MCF 10A (cell line): ENCODE measurements at regions not wholly inside any gene's neighbourhood (a gene's known extent, or its start where the extent isn't known, plus 50 kb on each side); places are given as distances from the start of the nearest gene placed in this dataset.

Experiments
- BruUV-seq: library from RNA; stranded (reverse); fragments of 400-500 nt; replicated peaks from 2 replicates; lab custom pipeline; 2021; lab: Mats Ljungman, UMichigan
- CTCF ChIA-PET: fragments of 300-600 bp; sonication (Branson Sonifier 250); formaldehyde crosslinking; extraction: SDS; loops from one replicate; lab custom pipeline; 2021; ENCODE audit warnings: antibody characterized with exemption, inconsistent platforms; lab: Yijun Ruan, JAX
- POLR2A ChIA-PET: fragments of 300-600, 350-650 bp; sonication (Branson Sonifier 250); formaldehyde crosslinking; extraction: SDS; loops from one replicate; lab custom pipeline; 2020; ENCODE audit warnings: antibody characterized with exemption, inconsistent platforms; lab: Yijun Ruan, JAX
- DNase-seq: peaks from one replicate; pipeline ENCODE4 v3.0.0-alpha.2; 2018; ENCODE audit not compliant: unreplicated experiment
- H3K27ac Mint-ChIP-seq: one replicate; pipeline ENCODE4 v1.8.0; 2022; ENCODE audit warnings: mild to moderate bottlenecking, low read depth, mixed read lengths; ENCODE audit not compliant: unreplicated experiment
- H3K27me3 Mint-ChIP-seq: one replicate; pipeline ENCODE4 v1.8.0; 2022; ENCODE audit warnings: mixed read lengths; ENCODE audit not compliant: insufficient read depth, unreplicated experiment
- H3K36me3 Mint-ChIP-seq: one replicate; pipeline ENCODE4 v1.8.0; 2022; ENCODE audit warnings: mild to moderate bottlenecking, moderate library complexity, mixed read lengths; ENCODE audit not compliant: insufficient read depth, unreplicated experiment
- H3K4me1 Mint-ChIP-seq: one replicate; pipeline ENCODE4 v1.8.0; 2022; ENCODE audit warnings: mixed read lengths; ENCODE audit not compliant: insufficient read depth, unreplicated experiment
- H3K4me3 Mint-ChIP-seq: one replicate; pipeline ENCODE4 v1.8.0; 2022; ENCODE audit warnings: mild to moderate bottlenecking, moderate library complexity, mixed read lengths; ENCODE audit not compliant: unreplicated experiment
- H3K9me3 Mint-ChIP-seq: one replicate; pipeline ENCODE4 v1.8.0; 2022; ENCODE audit warnings: mixed read lengths; ENCODE audit not compliant: unreplicated experiment
- intact Hi-C: fragments of 100-400 bp; cut with micrococcal nuclease; formaldehyde crosslinking; loops from 2 replicates; pipeline ENCODE4 v1.14.1; 2022
- TF ChIP-seq, protein P1 (sequence below): fragments of 200-600 bp; IDR thresholded peaks from one replicate; pipeline ENCODE4 v1.8.0; 2022; ENCODE audit warnings: antibody characterized with exemption, mild to moderate bottlenecking; ENCODE audit not compliant: unreplicated experiment

- no peaks in the 10 kb centered on the region for H3K27me3 Mint-ChIP-seq
- peaks cover 19% of the 10 kb centered on the region for H3K9me3 Mint-ChIP-seq
- ChIA-PET POLR2A (interaction anchor here (1.0 kb wide), 1 partner anchor 26 kb away, joined by 3 read pairs; no protein-coding TSS in a partner anchor), CTCF (interaction anchor here (1.6 kb wide), 1 partner anchor 10 kb away, joined by 3 read pairs; no protein-coding TSS in a partner anchor)
- H3K4me1 Mint-ChIP-seq: no peaks in the 10 kb centered on the region
- intact Hi-C loops: no loop called here
- no peak for DNase-seq
- BruUV-seq: no TSS peak
- H3K27ac Mint-ChIP-seq: no peak overlapping the region
- H3K4me3 Mint-ChIP-seq: no peak overlapping the region
- no peaks in the 10 kb centered on the region for H3K36me3 Mint-ChIP-seq
- TF ChIP-seq, protein P1, sequence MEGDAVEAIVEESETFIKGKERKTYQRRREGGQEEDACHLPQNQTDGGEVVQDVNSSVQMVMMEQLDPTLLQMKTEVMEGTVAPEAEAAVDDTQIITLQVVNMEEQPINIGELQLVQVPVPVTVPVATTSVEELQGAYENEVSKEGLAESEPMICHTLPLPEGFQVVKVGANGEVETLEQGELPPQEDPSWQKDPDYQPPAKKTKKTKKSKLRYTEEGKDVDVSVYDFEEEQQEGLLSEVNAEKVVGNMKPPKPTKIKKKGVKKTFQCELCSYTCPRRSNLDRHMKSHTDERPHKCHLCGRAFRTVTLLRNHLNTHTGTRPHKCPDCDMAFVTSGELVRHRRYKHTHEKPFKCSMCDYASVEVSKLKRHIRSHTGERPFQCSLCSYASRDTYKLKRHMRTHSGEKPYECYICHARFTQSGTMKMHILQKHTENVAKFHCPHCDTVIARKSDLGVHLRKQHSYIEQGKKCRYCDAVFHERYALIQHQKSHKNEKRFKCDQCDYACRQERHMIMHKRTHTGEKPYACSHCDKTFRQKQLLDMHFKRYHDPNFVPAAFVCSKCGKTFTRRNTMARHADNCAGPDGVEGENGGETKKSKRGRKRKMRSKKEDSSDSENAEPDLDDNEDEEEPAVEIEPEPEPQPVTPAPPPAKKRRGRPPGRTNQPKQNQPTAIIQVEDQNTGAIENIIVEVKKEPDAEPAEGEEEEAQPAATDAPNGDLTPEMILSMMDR: no peak
These were observed 132.4 kb upstream of the SYNDIG1 start for GRCh38 chr20:24337069-24337468.

- Mint-ChIP-seq H3K4me1 (no peaks in the 10 kb centered on the region), H3K9me3 (peaks cover 19% of the 10 kb centered on the region), H3K27ac (no peak overlapping the region), H3K27me3 (no peaks in the 10 kb centered on the region), H3K4me3 (no peak overlapping the region), H3K36me3 (no peaks in the 10 kb centered on the region)
- intact Hi-C loops: no loop called here
- TF ChIP-seq, protein P1: no peak
- no TSS peak for BruUV-seq
- POLR2A ChIA-PET: no interaction called here
- no peak for DNase-seq
- CTCF ChIA-PET: no interaction called here
These were observed 134.6 kb upstream of the SYNDIG1 start for GRCh38 chr20:24334830-24335229.

DNA sequence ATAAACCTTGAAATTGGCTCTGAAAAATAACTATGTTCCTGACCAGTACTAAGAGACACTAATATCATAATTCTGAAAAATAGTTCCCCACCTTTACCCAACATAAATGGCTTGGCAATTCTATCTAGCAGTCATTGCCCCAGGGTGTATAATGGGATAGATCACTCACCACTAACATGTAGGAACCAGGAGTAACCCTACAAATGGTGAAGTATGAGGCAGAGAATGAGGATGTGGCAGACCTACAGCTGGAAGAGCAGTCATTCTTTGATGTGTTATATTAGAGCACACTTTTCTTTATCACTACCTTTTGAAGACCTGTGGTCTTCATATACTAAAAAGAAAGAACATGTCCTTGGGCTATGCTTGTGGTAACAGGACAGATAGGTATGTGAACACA is 136.5 kb upstream of the SYNDIG1 start:
- intact Hi-C loops: no loop called here
- no peaks in the 10 kb centered on the region for H3K36me3 Mint-ChIP-seq
- no peak overlapping the region for H3K4me3 Mint-ChIP-seq
- peaks cover 19% of the 10 kb centered on the region for H3K9me3 Mint-ChIP-seq
- ChIA-PET POLR2A (no interaction called here), CTCF (no interaction called here)
- TF ChIP-seq, protein P1: no peak
- no peak overlapping the region for H3K27ac Mint-ChIP-seq
- DNase-seq: no peak
- no peaks in the 10 kb centered on the region for H3K4me1 Mint-ChIP-seq
- BruUV-seq: no TSS peak
- H3K27me3 Mint-ChIP-seq: no peaks in the 10 kb centered on the region

DNA sequence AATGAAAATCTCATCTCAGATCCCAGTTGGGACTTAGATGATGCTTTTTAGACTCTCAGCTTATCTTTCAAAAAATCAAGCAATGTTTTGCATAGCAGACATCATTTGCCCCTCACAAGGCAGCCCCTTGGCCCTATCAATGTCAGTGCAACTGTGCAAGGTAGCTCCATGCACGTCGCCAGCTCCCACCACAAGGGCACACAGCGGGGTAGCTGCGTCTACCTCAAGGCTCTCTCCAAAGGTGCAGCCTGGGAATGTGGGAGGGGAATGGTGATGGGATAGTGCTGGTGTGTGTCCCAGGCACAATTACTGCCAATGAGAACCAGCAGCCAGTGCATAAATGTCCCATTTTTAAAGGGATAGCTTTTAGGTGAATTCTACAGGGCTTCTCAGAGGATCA is 137.5 kb upstream of the SYNDIG1 start:
- no peak for DNase-seq
- POLR2A ChIA-PET: no interaction called here
- intact Hi-C loops: no loop called here
- H3K9me3 Mint-ChIP-seq: peaks cover 19% of the 10 kb centered on the region
- no TSS peak for BruUV-seq
- no peaks in the 10 kb centered on the region for H3K27me3 Mint-ChIP-seq
- CTCF ChIA-PET: interaction anchor here (1.0 kb wide), 1 partner anchor 80 kb away, joined by 3 read pairs; no protein-coding TSS in a partner anchor
- H3K4me3 Mint-ChIP-seq: no peak overlapping the region
- TF ChIP-seq, protein P1: no peak
- no peaks in the 10 kb centered on the region for H3K4me1 Mint-ChIP-seq
- H3K27ac Mint-ChIP-seq: no peak overlapping the region
- H3K36me3 Mint-ChIP-seq: no peaks in the 10 kb centered on the region
